HG03060 (cell line): ENCODE measurements at regions not wholly inside any gene's neighbourhood (a gene's known extent, or its start where the extent isn't known, plus 50 kb on each side); places are given as distances from the start of the nearest gene placed in this dataset.

Experiments
- ATAC-seq: cut with Tn5 transposase; IDR thresholded peaks from one replicate; pipeline ENCODE4 v1.9.1; 2021; ENCODE audit warnings: low read depth, moderate number of reproducible peaks; ENCODE audit not compliant: unreplicated experiment

GRCh38 chr7:84450772-84451171 is 256.2 kb upstream of the SEMA3A start:
- ATAC-seq, result no peak

GRCh38 chr7:84447636-84448293 is 253.2 kb upstream of the SEMA3A start:
- ATAC-seq, result no peak

- no peak for ATAC-seq
These were observed 252.4 kb upstream of the SEMA3A start for GRCh38 chr7:84446991-84447480.

- ATAC-seq, result no peak
These were observed 231.2 kb upstream of the SEMA3A start for GRCh38 chr7:84425702-84426259.

GRCh38 chr7:84422790-84423189 is 228.2 kb upstream of the SEMA3A start:
- ATAC-seq, result no peak

GRCh38 chr7:84412161-84412969 is 217.8 kb upstream of the SEMA3A start:
- no peak for ATAC-seq

- no peak for ATAC-seq
These were observed 205.1 kb upstream of the SEMA3A start for GRCh38 chr7:84399661-84400060.

GRCh38 chr7:84394219-84394618 is 199.6 kb upstream of the SEMA3A start:
- ATAC-seq, result no peak

- ATAC-seq, result no peak
These were observed 199.2 kb upstream of the SEMA3A start for GRCh38 chr7:84393786-84394185.

- ATAC-seq, result no peak
These were observed 196.3 kb upstream of the SEMA3A start for GRCh38 chr7:84390845-84391244.

- ATAC-seq, result peak; percentile 97
These were observed 194.7 kb upstream of the SEMA3A start for GRCh38 chr7:84389242-84389641.

- no peak for ATAC-seq
These were observed 193.0 kb upstream of the SEMA3A start for GRCh38 chr7:84387595-84387994.

- ATAC-seq, result no peak
These were observed 189.8 kb upstream of the SEMA3A start for GRCh38 chr7:84384417-84384816.

GRCh38 chr7:84379446-84379845 is 184.9 kb upstream of the SEMA3A start:
- ATAC-seq, result no peak

GRCh38 chr7:84372712-84373111 is 178.1 kb upstream of the SEMA3A start:
- no peak for ATAC-seq

- ATAC-seq, result no peak
These were observed 177.6 kb upstream of the SEMA3A start for GRCh38 chr7:84372155-84372621.

- no peak for ATAC-seq
These were observed 175.5 kb upstream of the SEMA3A start for GRCh38 chr7:84370114-84370513.

GRCh38 chr7:84368122-84368521 is 173.5 kb upstream of the SEMA3A start:
- ATAC-seq, result no peak

- ATAC-seq, result no peak
These were observed 170.1 kb upstream of the SEMA3A start for GRCh38 chr7:84364708-84365107.

GRCh38 chr7:84363741-84364140 is 169.2 kb upstream of the SEMA3A start:
- ATAC-seq, result no peak

GRCh38 chr7:84362828-84363227 is 168.2 kb upstream of the SEMA3A start:
- no peak for ATAC-seq
